SK-N-SH (cell line): ENCODE measurements at regions not wholly inside any gene's neighbourhood (a gene's known extent, or its start where the extent isn't known, plus 50 kb on each side); places are given as distances from the start of the nearest gene placed in this dataset.

Experiments used
- ELF1 ChIP-seq: IDR thresholded peaks from 2 replicates; pipeline ENCODE4 v1.4.0; 2012
- EP300 ChIP-seq, 2 experiments: IDR thresholded peaks; 2 replicates each; pipeline versions ENCODE4 v1.4.0 to v1.6.1; 2012; ENCODE audit warnings: borderline replicate concordance in 1 of 2, low read depth in 1 of 2, low read length in 1 of 2
- FOXJ3 ChIP-seq: sonication (generic); formaldehyde crosslinking; IDR thresholded peaks from 2 replicates; pipeline ENCODE4 v1.5.1; 2020; ENCODE audit warnings: mild to moderate bottlenecking, missing genetic modification reagents
- FOXM1 ChIP-seq: IDR thresholded peaks from 2 replicates; pipeline ENCODE4 v1.4.0; 2012; ENCODE audit warnings: low read depth, mild to moderate bottlenecking
- JUND ChIP-seq: IDR thresholded peaks from 2 replicates; pipeline ENCODE4 v1.4.0; 2012
- MAX ChIP-seq: IDR thresholded peaks from 2 replicates; pipeline ENCODE4 v1.4.0; 2012; ENCODE audit warnings: low read depth
- POLR2AphosphoS5 ChIP-seq: IDR thresholded peaks from 2 replicates; pipeline ENCODE4 v1.6.1; 2012; ENCODE audit warnings: low read depth, low read length
- REST ChIP-seq: IDR thresholded peaks from 2 replicates; pipeline ENCODE4 v1.6.1; 2012; ENCODE audit warnings: mild to moderate bottlenecking, low read depth, low read length, moderate library complexity
- SIN3A ChIP-seq: IDR thresholded peaks from 2 replicates; pipeline ENCODE4 v1.6.1; 2012; ENCODE audit warnings: low read depth, mild to moderate bottlenecking, low read length, moderate library complexity, borderline replicate concordance
- TCF12 ChIP-seq: IDR thresholded peaks from 2 replicates; pipeline ENCODE4 v1.4.0; 2012
- USF2 ChIP-seq: fragments of 150-350 bp; IDR thresholded peaks from 2 replicates; pipeline ENCODE4 v1.6.1; 2017; ENCODE audit warnings: antibody characterized with exemption, low read length, low read depth, borderline replicate concordance
- YY1 ChIP-seq: IDR thresholded peaks from 2 replicates; pipeline ENCODE4 v1.4.0; 2012; ENCODE audit warnings: low read depth, mild to moderate bottlenecking
- ZBTB33 ChIP-seq: IDR thresholded peaks from 2 replicates; pipeline ENCODE4 v1.4.0; 2012; ENCODE audit warnings: low read depth, borderline replicate concordance
- TF ChIP-seq, protein P1 (sequence below): fragments of 200-600 bp; sonication (generic); IDR thresholded peaks from 2 replicates; pipeline ENCODE4 v1.6.1; 2017; ENCODE audit warnings: antibody characterized with exemption, mild to moderate bottlenecking, moderate library complexity

DNA sequence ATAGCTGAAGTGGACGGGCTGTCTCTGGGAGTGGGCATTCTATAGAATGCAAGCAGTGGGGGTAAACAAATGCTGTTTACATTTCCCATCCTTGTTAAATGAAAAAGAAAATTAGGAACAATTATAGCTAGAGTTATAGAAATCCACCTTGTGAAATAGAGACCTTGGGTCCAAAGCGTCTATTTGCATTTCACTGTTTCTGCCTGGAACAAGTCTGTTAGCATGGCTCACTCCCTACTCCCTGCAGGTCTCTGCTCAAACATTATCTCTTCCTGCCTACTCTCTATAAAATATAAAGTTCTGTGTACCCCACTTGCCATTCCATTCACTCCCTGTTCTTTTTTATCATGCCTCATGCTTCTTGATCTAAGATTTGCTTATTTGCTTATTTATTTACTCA lies 975.7 kb upstream of the WWC1 start:
- TF ChIP-seq, protein P1, sequence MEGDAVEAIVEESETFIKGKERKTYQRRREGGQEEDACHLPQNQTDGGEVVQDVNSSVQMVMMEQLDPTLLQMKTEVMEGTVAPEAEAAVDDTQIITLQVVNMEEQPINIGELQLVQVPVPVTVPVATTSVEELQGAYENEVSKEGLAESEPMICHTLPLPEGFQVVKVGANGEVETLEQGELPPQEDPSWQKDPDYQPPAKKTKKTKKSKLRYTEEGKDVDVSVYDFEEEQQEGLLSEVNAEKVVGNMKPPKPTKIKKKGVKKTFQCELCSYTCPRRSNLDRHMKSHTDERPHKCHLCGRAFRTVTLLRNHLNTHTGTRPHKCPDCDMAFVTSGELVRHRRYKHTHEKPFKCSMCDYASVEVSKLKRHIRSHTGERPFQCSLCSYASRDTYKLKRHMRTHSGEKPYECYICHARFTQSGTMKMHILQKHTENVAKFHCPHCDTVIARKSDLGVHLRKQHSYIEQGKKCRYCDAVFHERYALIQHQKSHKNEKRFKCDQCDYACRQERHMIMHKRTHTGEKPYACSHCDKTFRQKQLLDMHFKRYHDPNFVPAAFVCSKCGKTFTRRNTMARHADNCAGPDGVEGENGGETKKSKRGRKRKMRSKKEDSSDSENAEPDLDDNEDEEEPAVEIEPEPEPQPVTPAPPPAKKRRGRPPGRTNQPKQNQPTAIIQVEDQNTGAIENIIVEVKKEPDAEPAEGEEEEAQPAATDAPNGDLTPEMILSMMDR: no peak
- TF ChIP-seq USF2: no peak
- TF ChIP-seq JUND: no peak
- no peak for TF ChIP-seq ZBTB33
- TF ChIP-seq FOXM1: no peak
- no peak for TF ChIP-seq SIN3A
- TF ChIP-seq REST: no peak
- TF ChIP-seq MAX: no peak
- no peak for TF ChIP-seq YY1
- no peak for TF ChIP-seq ELF1
- TF ChIP-seq TCF12: no peak
- no peak for TF ChIP-seq POLR2AphosphoS5
- TF ChIP-seq EP300 (IDR thresholded peaks at IDR 0.05; ENCODE audit: borderline replicate concordance in 1 of 2, low read depth in 1 of 2, low read length in 1 of 2): no peak
- no peak for TF ChIP-seq FOXJ3 (CRISPR knock-in tag)
